ENCODE measurements at regions not wholly inside any gene's neighbourhood (a gene's known extent, or its start where the extent isn't known, plus 50 kb on each side); places are given as distances from the start of the nearest gene placed in this dataset.

DNA sequence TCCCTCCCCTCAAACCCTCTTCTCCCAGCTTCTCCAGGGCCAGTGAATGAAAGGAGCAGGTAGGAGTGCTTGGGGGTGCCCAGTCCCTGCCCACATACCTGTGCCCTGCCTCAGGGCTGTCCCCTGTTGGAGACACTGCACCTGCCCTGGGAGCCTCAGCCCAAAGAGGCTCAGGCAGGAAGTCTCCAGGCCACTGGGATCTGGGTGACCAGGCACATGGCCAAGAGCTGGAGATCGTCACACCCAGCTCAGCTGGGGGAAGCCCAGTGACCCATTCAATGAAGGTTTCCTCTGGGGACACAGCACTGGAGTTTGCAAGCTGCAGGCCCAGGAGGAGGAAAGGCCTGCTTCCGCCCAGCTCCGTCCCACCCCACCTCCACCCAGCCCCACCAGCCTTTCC lies 156.4 kb downstream of the ZFP36L2 start:
- TF ChIP-seq, protein P1, sequence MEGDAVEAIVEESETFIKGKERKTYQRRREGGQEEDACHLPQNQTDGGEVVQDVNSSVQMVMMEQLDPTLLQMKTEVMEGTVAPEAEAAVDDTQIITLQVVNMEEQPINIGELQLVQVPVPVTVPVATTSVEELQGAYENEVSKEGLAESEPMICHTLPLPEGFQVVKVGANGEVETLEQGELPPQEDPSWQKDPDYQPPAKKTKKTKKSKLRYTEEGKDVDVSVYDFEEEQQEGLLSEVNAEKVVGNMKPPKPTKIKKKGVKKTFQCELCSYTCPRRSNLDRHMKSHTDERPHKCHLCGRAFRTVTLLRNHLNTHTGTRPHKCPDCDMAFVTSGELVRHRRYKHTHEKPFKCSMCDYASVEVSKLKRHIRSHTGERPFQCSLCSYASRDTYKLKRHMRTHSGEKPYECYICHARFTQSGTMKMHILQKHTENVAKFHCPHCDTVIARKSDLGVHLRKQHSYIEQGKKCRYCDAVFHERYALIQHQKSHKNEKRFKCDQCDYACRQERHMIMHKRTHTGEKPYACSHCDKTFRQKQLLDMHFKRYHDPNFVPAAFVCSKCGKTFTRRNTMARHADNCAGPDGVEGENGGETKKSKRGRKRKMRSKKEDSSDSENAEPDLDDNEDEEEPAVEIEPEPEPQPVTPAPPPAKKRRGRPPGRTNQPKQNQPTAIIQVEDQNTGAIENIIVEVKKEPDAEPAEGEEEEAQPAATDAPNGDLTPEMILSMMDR (IDR thresholded peaks at IDR 0.05): no peak
- no peak for TF ChIP-seq POLR2A (IDR thresholded peaks at IDR 0.05)
- TF ChIP-seq POLR2AphosphoS5 (IDR thresholded peaks at IDR 0.05): no peak
- no peak for TF ChIP-seq EP300 (IDR thresholded peaks at IDR 0.05; ENCODE audit: low read depth)

Measured in transverse colon (tissue), 4 donors.